ENCODE measurements at regions not wholly inside any gene's neighbourhood (a gene's known extent, or its start where the extent isn't known, plus 50 kb on each side); places are given as distances from the start of the nearest gene placed in this dataset.

- TF ChIP-seq CTCF (IDR thresholded peaks at IDR 0.05) (no peak), EP300 (IDR thresholded peaks at IDR 0.05) (no peak)
These were observed 105.2 kb upstream of the UMPS start for GRCh38 chr3:124625074-124625473.
